Fibroblast of skin of left quadriceps (primary cell): ENCODE measurements at regions not wholly inside any gene's neighbourhood (a gene's known extent, or its start where the extent isn't known, plus 50 kb on each side); places are given as distances from the start of the nearest gene placed in this dataset.
A peak's percentile ranks its signal among the peaks of the same experiment; 100 is the strongest.
"Not testable (repeated sequence)": the region's sequence is repeated elsewhere in the genome, so short reads cannot be mapped to it uniquely, and the experiment has no call there.

Experiments used
- DNase-seq, 2 experiments: peaks; one replicate each; pipeline ENCODE4 v3.0.0-alpha.2; 2013; ENCODE audit warnings: low read depth in 2 of 2

- no peak for DNase-seq
Measured at GRCh38 chr22:22120160-22120559, 124.4 kb upstream of the VPREB1 start.

- no peak for DNase-seq
Measured at GRCh38 chr22:22118987-22119386, 125.6 kb upstream of the VPREB1 start.

GRCh38 chr22:22117864-22118544 lies 126.6 kb upstream of the VPREB1 start:
- DNase-seq: not testable (repeated sequence)

GRCh38 chr22:22116997-22117770 lies 127.4 kb upstream of the VPREB1 start:
- not testable (repeated sequence) for DNase-seq

- DNase-seq: no peak
Measured at GRCh38 chr22:22113701-22114100, 130.9 kb upstream of the VPREB1 start.

GRCh38 chr22:22112533-22113294 lies 130.1 kb upstream of the TOP3B start:
- DNase-seq: no peak

- DNase-seq: no peak
Measured at GRCh38 chr22:22111983-22112382, 129.4 kb upstream of the TOP3B start.

GRCh38 chr22:22111267-22111751 lies 128.7 kb upstream of the TOP3B start:
- peak; percentile 29 to 33 for DNase-seq

GRCh38 chr22:22110548-22111266 lies 128.1 kb upstream of the TOP3B start:
- DNase-seq: peak; percentile 8 to 9

GRCh38 chr22:22109693-22110466 lies 127.3 kb upstream of the TOP3B start:
- DNase-seq: no peak

- no peak for DNase-seq
Measured at GRCh38 chr22:22106855-22107254, 124.3 kb upstream of the TOP3B start.

- no peak for DNase-seq
Measured at GRCh38 chr22:22105364-22105763, 122.8 kb upstream of the TOP3B start.

- DNase-seq: no peak
Measured at GRCh38 chr22:22103078-22103875, 120.7 kb upstream of the TOP3B start.

GRCh38 chr22:22099833-22100812 lies 117.5 kb upstream of the TOP3B start:
- DNase-seq: no peak

GRCh38 chr22:22099194-22099486 lies 116.6 kb upstream of the TOP3B start:
- no peak for DNase-seq

- no peak for DNase-seq
Measured at GRCh38 chr22:22098457-22099193, 116.0 kb upstream of the TOP3B start.

- DNase-seq: no peak
Measured at GRCh38 chr22:22097727-22098228, 115.2 kb upstream of the TOP3B start.

- no peak for DNase-seq
Measured at GRCh38 chr22:22094921-22095320, 112.3 kb upstream of the TOP3B start.
